ENCODE measurements at regions not wholly inside any gene's neighbourhood (a gene's known extent, or its start where the extent isn't known, plus 50 kb on each side); places are given as distances from the start of the nearest gene placed in this dataset.

GRCh38 chr10:2599571-2599970 lies 467.8 kb upstream of the PFKP start:
- intact Hi-C loops (cut with micrococcal nuclease; ENCODE audit: unreplicated experiment), result no loop called here

GRCh38 chr10:2592360-2593160 lies 474.8 kb upstream of the PFKP start:
- no TSS peak for BruUV-seq (replicated peaks)
- DNase-seq (ENCODE audit: low spot score), result no peak
- ChIA-PET CTCF (ENCODE audit: unreplicated experiment) (no interaction called here), POLR2A (interaction anchor here (0.7 kb wide), 3 partner anchors 34 to 93 kb away, joined by 3 to 5 read pairs (median 3); no protein-coding TSS in a partner anchor)
- no peaks in the 10 kb centered on the region for H3K4me1 ChIP-seq (ENCODE audit: insufficient read depth, low read length, poor library complexity, severe bottlenecking)
- no peaks in the 10 kb centered on the region for H3K79me2 ChIP-seq (ENCODE audit: insufficient read depth, low read depth, low read length)
- no peak overlapping the region for H3K4me2 ChIP-seq (ENCODE audit: low read length)
- H4K20me1 ChIP-seq (ENCODE audit: insufficient read depth, low read length), result no peaks in the 10 kb centered on the region
- no peak overlapping the region for H3K27ac ChIP-seq (ENCODE audit: low read depth, low read length, poor library complexity, severe bottlenecking)
- H2AFZ ChIP-seq (ENCODE audit: low read length), result no peak overlapping the region
- intact Hi-C loops (cut with micrococcal nuclease; ENCODE audit: unreplicated experiment), result no loop called here
- no peak overlapping the region for H3K4me3 ChIP-seq (ENCODE audit: low read depth, low read length, poor library complexity, severe bottlenecking)
- no peaks in the 10 kb centered on the region for H3K36me3 ChIP-seq (ENCODE audit: insufficient read depth, low read length)
- no peaks in the 10 kb centered on the region for H3K9me2 ChIP-seq (ENCODE audit: insufficient read depth, low read length)
- TF ChIP-seq EZH2phosphoT487 (IDR thresholded peaks at IDR 0.05; ENCODE audit: borderline replicate concordance, low read depth, low read length) (no peak), CTCF (conservative IDR thresholded peaks at IDR 0.05; ENCODE audit: low read length) (no peak)
- H3K9me3 ChIP-seq (ENCODE audit: low read length), result no peaks in the 10 kb centered on the region

More at GRCh38 chr10:2599571-2599970, 467.8 kb upstream of the PFKP start:
- Histone ChIP-seq H3K4me3 (ENCODE audit: low read depth, low read length, poor library complexity, severe bottlenecking) (no peak overlapping the region), H3K36me3 (ENCODE audit: insufficient read depth, low read length) (no peaks in the 10 kb centered on the region), H3K27ac (ENCODE audit: low read depth, low read length, poor library complexity, severe bottlenecking) (no peak overlapping the region), H3K79me2 (ENCODE audit: insufficient read depth, low read depth, low read length) (no peaks in the 10 kb centered on the region), H3K9me2 (ENCODE audit: insufficient read depth, low read length) (no peaks in the 10 kb centered on the region), H3K9me3 (ENCODE audit: low read length) (no peaks in the 10 kb centered on the region), H4K20me1 (ENCODE audit: insufficient read depth, low read length) (no peaks in the 10 kb centered on the region), H3K4me1 (ENCODE audit: insufficient read depth, low read length, poor library complexity, severe bottlenecking) (no peaks in the 10 kb centered on the region), H2AFZ (ENCODE audit: low read length) (no peak overlapping the region), H3K4me2 (ENCODE audit: low read length) (no peak overlapping the region)
- no peak for TF ChIP-seq CTCF (conservative IDR thresholded peaks at IDR 0.05; ENCODE audit: low read length)
- no peak for TF ChIP-seq EZH2phosphoT487 (IDR thresholded peaks at IDR 0.05; ENCODE audit: borderline replicate concordance, low read depth, low read length)
- BruUV-seq (replicated peaks), result no TSS peak
- CTCF ChIA-PET (ENCODE audit: unreplicated experiment), result no interaction called here
- POLR2A ChIA-PET, result no interaction called here
- DNase-seq (ENCODE audit: low spot score), result no peak

GRCh38 chr10:2589196-2589595 lies 478.2 kb upstream of the PFKP start:
- DNase-seq (ENCODE audit: low spot score), result no peak
- intact Hi-C loops (cut with micrococcal nuclease; ENCODE audit: unreplicated experiment), result no loop called here
- Histone ChIP-seq H3K4me2 (ENCODE audit: low read length) (no peak overlapping the region), H3K9me3 (ENCODE audit: low read length) (no peaks in the 10 kb centered on the region), H3K36me3 (ENCODE audit: insufficient read depth, low read length) (no peaks in the 10 kb centered on the region), H3K4me3 (ENCODE audit: low read depth, low read length, poor library complexity, severe bottlenecking) (no peak overlapping the region), H2AFZ (ENCODE audit: low read length) (no peak overlapping the region), H4K20me1 (ENCODE audit: insufficient read depth, low read length) (no peaks in the 10 kb centered on the region), H3K79me2 (ENCODE audit: insufficient read depth, low read depth, low read length) (no peaks in the 10 kb centered on the region), H3K27ac (ENCODE audit: low read depth, low read length, poor library complexity, severe bottlenecking) (no peak overlapping the region), H3K9me2 (ENCODE audit: insufficient read depth, low read length) (no peaks in the 10 kb centered on the region), H3K4me1 (ENCODE audit: insufficient read depth, low read length, poor library complexity, severe bottlenecking) (no peaks in the 10 kb centered on the region)
- CTCF ChIA-PET (ENCODE audit: unreplicated experiment), result no interaction called here
- POLR2A ChIA-PET, result no interaction called here
- BruUV-seq (replicated peaks), result no TSS peak
- no peak for TF ChIP-seq EZH2phosphoT487 (IDR thresholded peaks at IDR 0.05; ENCODE audit: borderline replicate concordance, low read depth, low read length)
- TF ChIP-seq CTCF (conservative IDR thresholded peaks at IDR 0.05; ENCODE audit: low read length), result no peak
